ENCODE measurements at regions not wholly inside any gene's neighbourhood (a gene's known extent, or its start where the extent isn't known, plus 50 kb on each side); places are given as distances from the start of the nearest gene placed in this dataset.
"Not testable (repeated sequence)": the region's sequence is repeated elsewhere in the genome, so short reads cannot be mapped to it uniquely, and the experiment has no call there.

DNA sequence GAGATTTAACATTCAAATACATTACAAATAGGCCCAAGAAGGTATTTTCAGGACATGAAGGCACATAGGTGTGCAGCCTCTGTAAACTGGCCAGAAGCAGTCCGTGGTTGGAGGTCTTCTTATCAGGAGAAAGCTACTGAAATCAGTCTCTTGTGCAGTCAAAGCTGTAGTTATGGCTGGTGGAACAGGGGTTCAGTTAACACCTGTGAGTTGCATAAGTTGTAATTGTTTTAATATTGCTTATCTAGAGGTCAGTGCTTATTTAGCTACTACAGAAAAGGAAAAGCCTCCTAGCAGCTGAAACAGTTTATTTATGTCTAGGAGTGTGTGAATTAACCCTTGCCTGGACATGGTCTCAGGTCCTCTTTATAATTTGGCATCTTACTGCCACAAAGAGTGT lies 377.6 kb upstream of the MDGA2 start:
- no peak overlapping the region for H3K27ac ChIP-seq
- TF ChIP-seq, protein P1, sequence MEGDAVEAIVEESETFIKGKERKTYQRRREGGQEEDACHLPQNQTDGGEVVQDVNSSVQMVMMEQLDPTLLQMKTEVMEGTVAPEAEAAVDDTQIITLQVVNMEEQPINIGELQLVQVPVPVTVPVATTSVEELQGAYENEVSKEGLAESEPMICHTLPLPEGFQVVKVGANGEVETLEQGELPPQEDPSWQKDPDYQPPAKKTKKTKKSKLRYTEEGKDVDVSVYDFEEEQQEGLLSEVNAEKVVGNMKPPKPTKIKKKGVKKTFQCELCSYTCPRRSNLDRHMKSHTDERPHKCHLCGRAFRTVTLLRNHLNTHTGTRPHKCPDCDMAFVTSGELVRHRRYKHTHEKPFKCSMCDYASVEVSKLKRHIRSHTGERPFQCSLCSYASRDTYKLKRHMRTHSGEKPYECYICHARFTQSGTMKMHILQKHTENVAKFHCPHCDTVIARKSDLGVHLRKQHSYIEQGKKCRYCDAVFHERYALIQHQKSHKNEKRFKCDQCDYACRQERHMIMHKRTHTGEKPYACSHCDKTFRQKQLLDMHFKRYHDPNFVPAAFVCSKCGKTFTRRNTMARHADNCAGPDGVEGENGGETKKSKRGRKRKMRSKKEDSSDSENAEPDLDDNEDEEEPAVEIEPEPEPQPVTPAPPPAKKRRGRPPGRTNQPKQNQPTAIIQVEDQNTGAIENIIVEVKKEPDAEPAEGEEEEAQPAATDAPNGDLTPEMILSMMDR (conservative IDR thresholded peaks at IDR 0.05): no peak
- no peak for TF ChIP-seq ZFX (IDR thresholded peaks at IDR 0.05)

DNA sequence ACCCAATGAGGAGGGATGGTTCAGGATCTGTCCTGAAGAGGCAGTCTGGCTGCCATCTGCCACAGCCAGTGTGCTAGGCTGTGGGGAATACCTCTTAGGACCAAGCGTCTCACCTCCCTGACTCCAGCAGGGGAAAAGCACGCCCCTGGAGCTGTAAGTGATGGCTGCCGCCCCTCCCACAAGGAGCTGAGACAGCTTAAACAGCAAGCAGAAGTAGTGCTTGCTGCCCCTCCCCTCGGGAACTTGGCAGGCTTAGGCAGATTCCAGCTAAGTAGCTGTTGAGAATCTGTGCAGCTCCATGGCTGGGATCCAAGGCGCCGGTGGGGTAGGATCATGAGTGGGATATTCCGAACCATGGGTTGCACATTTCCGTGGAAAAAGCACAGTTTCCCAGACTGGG lies 360.4 kb upstream of the MDGA2 start:
- TF ChIP-seq ZFX (IDR thresholded peaks at IDR 0.05): no peak
- TF ChIP-seq, protein P1 (conservative IDR thresholded peaks at IDR 0.05): no peak
- no peak overlapping the region for H3K27ac ChIP-seq

DNA sequence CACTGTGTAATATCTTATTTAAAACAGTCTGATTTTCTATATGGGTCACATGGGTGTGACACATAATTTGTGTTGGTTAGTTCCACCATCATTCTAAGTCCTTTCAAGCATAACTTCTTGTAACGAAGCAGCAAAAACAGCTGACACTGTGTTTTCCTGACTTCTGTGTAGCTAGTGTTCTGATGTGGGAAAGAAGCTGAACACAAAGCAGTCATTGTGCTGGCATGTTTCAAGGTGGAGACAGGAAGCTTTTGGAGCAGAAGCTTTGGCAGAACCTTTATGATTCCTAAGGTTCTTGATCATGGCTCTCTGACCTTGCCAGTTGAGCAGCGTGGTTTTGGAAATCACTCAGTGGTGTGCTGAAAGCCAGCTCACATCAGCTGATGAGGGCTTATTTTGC lies 351.7 kb upstream of the MDGA2 start:
- no peak overlapping the region for H3K27ac ChIP-seq
- TF ChIP-seq ZFX (IDR thresholded peaks at IDR 0.05): no peak
- TF ChIP-seq, protein P1 (conservative IDR thresholded peaks at IDR 0.05): no peak

DNA sequence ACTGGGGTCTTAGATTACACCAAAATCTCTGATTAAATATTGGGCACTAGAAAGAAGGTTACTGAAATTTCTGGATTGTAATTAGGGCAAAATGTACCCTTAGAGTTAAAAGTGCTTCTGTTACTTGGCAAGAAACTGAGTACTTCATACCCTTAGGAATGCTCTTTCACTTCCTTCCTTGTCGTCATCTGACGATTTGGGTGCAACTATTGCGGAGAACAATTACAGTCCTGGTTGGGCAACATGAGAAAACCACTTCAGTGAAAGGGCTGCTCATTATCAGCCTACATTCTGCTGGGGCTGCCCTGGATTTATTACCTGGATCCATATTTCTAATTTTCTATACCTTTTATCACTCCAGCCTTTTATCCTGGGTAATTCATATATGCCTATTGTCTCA lies 348.5 kb upstream of the MDGA2 start:
- H3K27ac ChIP-seq: no peak overlapping the region
- TF ChIP-seq ZFX (IDR thresholded peaks at IDR 0.05): no peak
- TF ChIP-seq, protein P1 (conservative IDR thresholded peaks at IDR 0.05): no peak

DNA sequence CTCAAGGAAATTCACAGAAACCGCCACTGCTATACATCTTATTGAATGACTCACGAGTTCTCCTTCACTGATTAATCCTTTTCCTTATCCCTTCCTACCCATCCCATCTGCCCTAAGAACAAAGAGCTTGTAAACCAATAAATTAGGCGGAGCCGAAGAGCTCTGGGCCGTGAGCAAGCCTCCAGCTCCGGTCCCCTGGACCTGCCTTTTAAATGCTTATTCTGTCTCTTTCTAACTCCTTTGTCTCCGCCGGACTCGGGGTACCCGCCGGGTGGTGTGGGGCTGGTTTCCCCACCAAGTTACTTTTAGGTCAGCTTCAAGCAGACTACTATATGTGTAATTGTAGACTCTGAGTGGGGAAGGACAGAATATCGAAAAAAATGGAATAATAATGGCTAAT lies 336.1 kb upstream of the MDGA2 start:
- not testable (repeated sequence) for H3K27ac ChIP-seq

DNA sequence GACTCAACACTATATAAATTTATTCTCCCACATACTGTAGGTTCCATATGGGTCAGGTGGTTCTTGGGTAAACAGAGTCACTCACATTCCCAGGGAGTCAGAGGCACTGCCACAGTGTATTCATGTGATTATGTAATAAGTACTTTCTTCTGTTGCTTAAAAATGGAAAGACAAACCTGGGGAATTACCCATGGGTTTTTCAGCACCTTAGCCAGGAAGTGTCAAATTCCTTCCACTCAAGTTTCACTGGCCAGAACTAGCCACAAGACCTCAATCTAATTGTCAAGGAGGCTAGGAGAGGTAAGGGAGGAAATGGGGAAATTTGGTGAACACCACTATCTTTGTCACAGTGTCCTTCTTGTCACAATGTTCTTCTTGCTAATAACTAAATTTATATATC lies 333.2 kb upstream of the MDGA2 start:
- TF ChIP-seq, protein P1 (conservative IDR thresholded peaks at IDR 0.05): no peak
- no peak for TF ChIP-seq ZFX (IDR thresholded peaks at IDR 0.05)
- no peak overlapping the region for H3K27ac ChIP-seq

DNA sequence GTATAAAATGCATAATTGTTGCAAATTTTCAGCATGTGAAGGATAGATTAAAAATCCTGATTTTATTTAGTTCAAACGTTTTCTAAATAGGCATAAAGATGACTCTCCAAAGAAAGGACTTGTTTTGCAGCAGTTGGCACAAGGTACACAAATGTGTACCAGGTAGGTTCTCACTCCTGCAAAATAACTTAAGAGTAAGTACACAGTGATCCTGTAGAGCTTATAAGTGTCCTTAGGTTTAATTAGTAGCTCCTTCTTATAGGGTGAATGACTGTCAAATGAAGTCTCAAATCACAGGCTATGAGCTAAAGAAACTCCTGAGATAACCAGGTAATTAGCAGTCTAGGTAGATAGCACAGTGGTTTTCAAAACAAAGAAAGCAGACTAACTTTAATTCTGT lies 330.6 kb upstream of the MDGA2 start:
- no peak for TF ChIP-seq ZFX (IDR thresholded peaks at IDR 0.05)
- TF ChIP-seq, protein P1 (conservative IDR thresholded peaks at IDR 0.05): no peak
- no peak overlapping the region for H3K27ac ChIP-seq

DNA sequence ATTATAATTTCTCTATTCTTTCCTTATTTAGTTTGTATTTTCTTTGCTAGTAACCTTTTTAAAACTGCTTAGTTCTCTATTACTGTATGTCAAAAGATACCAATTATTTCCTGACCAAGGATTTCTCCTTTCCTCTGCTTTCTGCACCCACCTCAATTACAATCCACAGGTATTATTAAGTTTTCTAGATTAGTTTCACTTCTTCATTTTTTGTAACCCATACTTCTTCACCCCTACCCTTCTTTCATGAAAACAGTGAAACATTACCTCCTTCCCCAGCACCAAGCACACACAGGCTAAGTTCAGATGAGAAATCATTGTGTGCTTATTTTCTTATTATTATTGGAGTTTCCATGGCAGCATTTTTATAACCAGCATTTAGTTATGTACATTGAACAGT lies 318.5 kb upstream of the MDGA2 start:
- TF ChIP-seq, protein P1 (conservative IDR thresholded peaks at IDR 0.05): no peak
- no peak for TF ChIP-seq ZFX (IDR thresholded peaks at IDR 0.05)
- no peak overlapping the region for H3K27ac ChIP-seq

Measured in C4-2B (cell line).